Activated T-cell treated with anti-CD3 and anti-CD28 coated beads, Interleukin-2, amount 50 U/mL, for 24 hours (primary cell): ENCODE measurements at regions not wholly inside any gene's neighbourhood (a gene's known extent, or its start where the extent isn't known, plus 50 kb on each side); places are given as distances from the start of the nearest gene placed in this dataset.

Experiments
- DNase-seq: peaks from one replicate; pipeline ENCODE4 v3.0.0-alpha.2; 2020
- H3K27ac Mint-ChIP-seq: 2 replicates; pipeline ENCODE4 v1.8.0; 2020; ENCODE audit warnings: mild to moderate bottlenecking, mixed read lengths
- H3K27me3 Mint-ChIP-seq: 2 replicates; pipeline ENCODE4 v1.8.0; 2020; ENCODE audit warnings: mixed read lengths
- H3K36me3 Mint-ChIP-seq: 2 replicates; pipeline ENCODE4 v1.8.0; 2020; ENCODE audit warnings: low read depth, mixed read lengths
- H3K4me1 Mint-ChIP-seq: 2 replicates; pipeline ENCODE4 v1.8.0; 2020; ENCODE audit warnings: low read depth, mixed read lengths
- H3K4me3 Mint-ChIP-seq: 2 replicates; pipeline ENCODE4 v1.8.0; 2020; ENCODE audit warnings: mild to moderate bottlenecking, moderate library complexity, mixed read lengths
- H3K9me3 Mint-ChIP-seq: 2 replicates; pipeline ENCODE4 v1.8.0; 2020; ENCODE audit warnings: mixed read lengths

DNA sequence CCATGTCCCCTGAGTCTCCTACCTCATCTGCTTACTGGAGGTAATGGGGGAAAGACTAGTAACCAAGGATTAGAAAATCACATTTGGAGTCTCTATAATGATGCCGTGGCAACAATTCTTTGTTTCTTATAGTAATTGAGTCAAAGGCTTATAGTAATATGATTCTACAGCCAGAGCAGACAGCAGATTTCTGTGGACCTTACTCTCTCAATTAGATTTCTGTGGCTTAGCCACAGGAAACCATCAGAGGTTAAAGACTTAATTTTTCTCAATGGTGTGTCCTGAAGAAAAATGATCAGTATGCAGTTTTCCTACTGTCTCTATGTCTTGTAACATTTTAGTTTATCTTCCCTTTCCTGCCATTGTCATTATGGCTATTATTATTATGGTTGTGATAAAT lies 59.3 kb upstream of the CD180 start:
- Mint-ChIP-seq H3K4me1 (peaks cover 1% of the 10 kb centered on the region), H3K4me3 (no peak overlapping the region), H3K27me3 (peaks cover 3% of the 10 kb centered on the region), H3K27ac (no peak overlapping the region), H3K9me3 (no peaks in the 10 kb centered on the region), H3K36me3 (no peaks in the 10 kb centered on the region)
- DNase-seq: no peak

DNA sequence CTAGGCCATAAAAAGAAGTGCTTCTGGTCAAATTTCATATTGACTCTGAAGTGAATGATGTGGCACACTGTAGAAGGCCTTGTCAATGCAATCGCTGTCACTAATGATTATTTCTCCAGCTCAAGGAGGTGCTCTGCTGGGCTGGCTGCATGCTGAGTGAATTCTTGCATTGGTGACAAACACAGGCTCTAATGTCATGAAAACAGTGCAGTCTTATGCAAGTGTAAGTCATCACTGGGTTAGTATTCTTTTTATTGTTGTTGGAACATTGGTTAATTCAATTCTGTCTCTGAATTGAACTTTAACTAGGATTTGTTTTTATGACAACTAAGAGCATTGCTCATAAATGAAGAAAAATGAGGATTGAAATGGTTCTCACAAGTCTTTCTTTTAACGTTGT lies 57.3 kb upstream of the CD180 start:
- Mint-ChIP-seq H3K27me3 (no peaks in the 10 kb centered on the region), H3K4me1 (peaks cover 1% of the 10 kb centered on the region), H3K27ac (no peak overlapping the region), H3K4me3 (no peak overlapping the region), H3K36me3 (no peaks in the 10 kb centered on the region), H3K9me3 (no peaks in the 10 kb centered on the region)
- DNase-seq: no peak

DNA sequence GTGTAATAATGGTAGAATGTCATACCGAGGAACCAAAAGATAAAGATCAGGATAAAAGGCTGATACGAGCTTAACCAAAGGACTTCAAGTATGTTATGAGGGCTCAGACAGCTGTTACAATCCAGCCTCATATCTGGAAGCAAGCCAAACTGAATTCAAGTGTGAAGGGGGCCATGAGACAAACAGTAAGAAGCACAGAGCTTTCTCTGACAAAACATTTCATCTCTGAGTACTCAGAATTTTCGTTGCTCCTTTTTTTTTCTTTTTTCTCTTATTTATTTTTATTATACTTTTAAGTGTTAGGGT lies 52.9 kb upstream of the CD180 start:
- no peaks in the 10 kb centered on the region for H3K9me3 Mint-ChIP-seq
- no peaks in the 10 kb centered on the region for H3K27me3 Mint-ChIP-seq
- no peak overlapping the region for H3K27ac Mint-ChIP-seq
- peaks cover 6% of the 10 kb centered on the region for H3K4me1 Mint-ChIP-seq
- no peak for DNase-seq
- no peaks in the 10 kb centered on the region for H3K36me3 Mint-ChIP-seq
- H3K4me3 Mint-ChIP-seq: no peak overlapping the region

DNA sequence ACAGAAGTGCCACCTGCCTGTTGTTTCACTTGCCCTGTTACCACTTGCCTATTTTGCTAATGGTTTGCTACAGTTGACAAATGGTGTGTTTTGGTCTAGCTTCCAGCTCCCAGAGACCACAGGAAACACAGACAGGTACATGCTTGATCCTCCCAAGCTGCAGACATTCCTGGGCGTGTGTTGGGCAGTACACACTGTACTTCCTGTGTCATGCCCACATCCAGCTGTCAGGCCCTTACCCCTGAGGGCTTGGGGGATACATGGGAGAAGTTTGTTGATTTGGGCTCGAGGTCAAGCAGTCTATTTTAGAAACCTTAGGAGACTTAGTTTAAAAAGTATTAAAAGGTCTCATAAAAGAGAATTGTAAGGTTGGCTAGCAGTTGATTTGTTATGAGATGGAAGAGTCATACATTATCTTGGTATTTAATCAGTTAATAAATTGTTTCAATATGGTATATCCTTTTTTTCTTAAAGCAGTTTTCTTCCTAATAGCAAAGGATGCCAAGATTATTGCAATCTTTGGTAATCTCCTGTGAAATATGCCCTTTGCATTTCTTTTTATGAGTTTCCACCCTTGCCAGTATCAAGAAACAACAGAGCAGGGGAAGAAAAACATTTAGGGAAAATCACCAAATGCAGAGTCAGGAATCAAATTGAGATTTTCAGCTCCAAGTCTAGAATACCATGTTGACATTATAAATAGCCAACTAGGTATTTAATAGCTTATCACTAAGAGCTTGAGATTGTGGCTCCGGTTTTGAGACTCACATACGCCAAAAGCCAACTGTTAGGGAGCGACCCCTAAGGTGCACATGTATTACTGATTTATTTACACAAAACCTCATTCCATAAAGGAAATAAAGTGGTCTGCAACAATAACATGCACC lies 52.3 kb upstream of the CD180 start:
- Mint-ChIP-seq H3K27ac (no peak overlapping the region), H3K27me3 (no peaks in the 10 kb centered on the region), H3K9me3 (no peaks in the 10 kb centered on the region), H3K4me3 (no peak overlapping the region), H3K36me3 (no peaks in the 10 kb centered on the region), H3K4me1 (peaks cover 6% of the 10 kb centered on the region)
- DNase-seq: no peak

DNA sequence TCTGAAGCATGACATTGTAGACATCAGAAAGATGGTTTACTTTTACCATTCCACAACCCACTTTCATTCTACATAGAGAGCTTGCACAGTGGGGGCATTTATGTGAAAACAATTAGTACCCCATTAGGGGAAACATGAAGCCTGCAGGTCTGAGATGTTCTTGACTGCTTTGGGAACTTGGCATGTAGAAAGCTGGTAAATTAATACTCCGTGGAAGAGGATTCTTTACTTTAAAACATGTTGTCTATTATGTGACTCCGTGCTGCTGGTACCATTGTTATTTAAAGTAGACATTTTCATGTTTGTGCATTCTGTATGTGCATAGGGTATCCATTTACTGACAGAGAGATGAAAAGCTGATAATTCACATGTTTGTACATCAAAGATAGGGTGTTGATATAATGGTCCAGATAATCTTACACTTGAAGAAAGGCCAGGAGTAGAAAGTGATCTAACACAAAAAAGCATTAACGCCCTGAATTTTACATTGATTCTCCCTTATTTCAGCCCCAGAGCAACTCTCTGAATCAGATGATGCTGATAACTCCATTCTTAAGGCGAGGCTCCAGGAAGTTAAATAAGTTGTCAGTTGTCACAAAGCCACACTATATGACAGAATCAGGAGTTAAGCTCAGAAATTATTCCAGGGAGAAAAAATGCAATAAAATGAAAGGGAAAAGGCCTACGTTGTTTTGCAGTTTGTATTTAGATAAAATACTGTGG lies 50.1 kb upstream of the CD180 start:
- Mint-ChIP-seq H3K27me3 (no peaks in the 10 kb centered on the region), H3K27ac (no peak overlapping the region), H3K4me1 (peaks cover 6% of the 10 kb centered on the region), H3K9me3 (no peaks in the 10 kb centered on the region), H3K4me3 (no peak overlapping the region), H3K36me3 (no peaks in the 10 kb centered on the region)
- DNase-seq: no peak
